HCT116 (cell line): ENCODE measurements at regions not wholly inside any gene's neighbourhood (a gene's known extent, or its start where the extent isn't known, plus 50 kb on each side); places are given as distances from the start of the nearest gene placed in this dataset.

Experiments used
- ATAC-seq: fragments of 200-7000 bp; cut with Tn5 transposase; 2 replicates; pipeline ENCODE4 v1.9.1; 2020; ENCODE audit warnings: mild to moderate bottlenecking, moderate library complexity
- BruUV-seq: library from RNA; stranded (reverse); fragments of 400-500 nt; replicated peaks from 2 replicates; lab custom pipeline; 2021; lab: Mats Ljungman, UMichigan
- CTCF ChIA-PET: fragments of 300-600 bp; sonication (Branson Sonifier 250); formaldehyde crosslinking; loops from one replicate; lab custom pipeline; 2021; ENCODE audit warnings: antibody characterized with exemption; lab: Charles Lee
- POLR2A ChIA-PET: fragments of 300-600, 350-600 bp; sonication (Branson Sonifier 250); formaldehyde crosslinking; loops from one replicate; lab custom pipeline; 2021; ENCODE audit warnings: antibody characterized with exemption; lab: Charles Lee
- RAD21 ChIA-PET, 2 experiments: fragments of 300-600 bp; sonication (Branson Sonifier 250); formaldehyde crosslinking; loops; one replicate each; lab custom pipeline; 2023; ENCODE audit warnings: low total read pairs in 2 of 2; ENCODE audit not compliant: uncharacterized antibody in 2 of 2, unreplicated experiment in 2 of 2, low non-redundant PET in 1 of 2; lab: Charles Lee
- DNase-seq: peaks from one replicate; pipeline ENCODE4 v3.0.0-alpha.2; 2010; ENCODE audit warnings: low read depth, low spot score
- H2AFZ ChIP-seq: fragments of 200-600 bp; shearing (Covaris generic), sonication (generic); 2 replicates; pipeline ENCODE4 v1.6.1; 2017; ENCODE audit warnings: low read depth, mixed run types, mixed read lengths, antibody characterized with exemption, low read length; ENCODE audit not compliant: poor library complexity, severe bottlenecking
- H3K27ac ChIP-seq: 2 replicates; pipeline ENCODE4 v1.5.1; 2012; ENCODE audit warnings: low read depth, low read length
- H3K27me3 ChIP-seq: fragments of 200-600 bp; sonication (generic); 2 replicates; pipeline ENCODE4 v1.6.1; 2016; ENCODE audit warnings: mixed run types, low read length, mixed read lengths; ENCODE audit not compliant: insufficient read depth
- H3K36me3 ChIP-seq, 2 experiments: fragments of 200-500 bp in 1 of 2; fragments of 200-600 bp in 1 of 2; sonication (Bioruptor generic) in 1 of 2; sonication (generic) in 1 of 2; 2 replicates each; pipeline versions ENCODE4 v1.5.1 to v1.6.1; 2014 to 2016; ENCODE audit warnings: low read length in 2 of 2, inconsistent platforms in 1 of 2, mixed read lengths in 1 of 2, mixed run types in 1 of 2; ENCODE audit not compliant: insufficient read depth in 2 of 2, control insufficient read depth in 1 of 2
- H3K4me1 ChIP-seq, 2 experiments: fragments of 200-600 bp in 1 of 2; sonication (generic) in 1 of 2; 2 replicates each; pipeline versions ENCODE4 v1.5.1 to v1.6.1; 2012 to 2017; ENCODE audit warnings: low read length in 2 of 2, inconsistent platforms in 1 of 2, mild to moderate bottlenecking in 1 of 2, mixed read lengths in 1 of 2, mixed run types in 1 of 2, moderate library complexity in 1 of 2; ENCODE audit not compliant: insufficient read depth in 2 of 2, control insufficient read depth in 1 of 2
- H3K4me2 ChIP-seq: fragments of 200-600 bp; sonication (generic); 2 replicates; pipeline ENCODE4 v1.6.1; 2017; ENCODE audit warnings: mixed run types, low read length, mixed read lengths
- H3K4me3 ChIP-seq, 2 experiments: fragments of 200-600 bp in 1 of 2; sonication (generic) in 1 of 2; replicated peaks in 1 of 2; 2 replicates each; pipeline ENCODE4 v1.5.1; 2011 to 2016; ENCODE audit warnings: low read length in 2 of 2, control low read depth in 1 of 2, low read depth in 1 of 2, mild to moderate bottlenecking in 1 of 2, mixed read lengths in 1 of 2, mixed run types in 1 of 2
- H3K79me2 ChIP-seq: fragments of 200-600 bp; sonication (generic); 2 replicates; pipeline ENCODE4 v1.6.1; 2017; ENCODE audit warnings: mild to moderate bottlenecking, mixed run types, low read length, moderate library complexity, mixed read lengths; ENCODE audit not compliant: insufficient read depth
- H3K9ac ChIP-seq: fragments of 200-600 bp; sonication (generic); 2 replicates; pipeline ENCODE4 v1.6.1; 2016; ENCODE audit warnings: low read length, mixed read lengths
- H3K9me2 ChIP-seq: fragments of 200-600 bp; sonication (generic), shearing (Covaris generic); 2 replicates; pipeline ENCODE4 v1.6.1; 2017; ENCODE audit warnings: mixed run types, mild to moderate bottlenecking, moderate library complexity; ENCODE audit not compliant: insufficient read depth
- H3K9me3 ChIP-seq, 2 experiments: fragments of 200-500 bp in 1 of 2; fragments of 200-600 bp in 1 of 2; sonication (Bioruptor generic) in 1 of 2; sonication (generic) in 1 of 2; 2 replicates each; pipeline ENCODE4 v1.6.1; 2014 to 2017; ENCODE audit warnings: low read length in 2 of 2, mixed read lengths in 2 of 2, inconsistent platforms in 1 of 2, low read depth in 1 of 2, mild to moderate bottlenecking in 1 of 2, mixed run types in 1 of 2, moderate library complexity in 1 of 2; ENCODE audit not compliant: control insufficient read depth in 1 of 2, insufficient read depth in 1 of 2
- H4K20me1 ChIP-seq: fragments of 200-600 bp; sonication (generic), shearing (Covaris generic); 2 replicates; pipeline ENCODE4 v1.6.1; 2017; ENCODE audit warnings: mixed run types, mild to moderate bottlenecking, moderate library complexity; ENCODE audit not compliant: insufficient read depth
- CBX3 ChIP-seq: IDR thresholded peaks from 2 replicates; pipeline ENCODE4 v1.6.1; 2012; ENCODE audit warnings: low read depth
- CEBPB ChIP-seq: IDR thresholded peaks from 2 replicates; pipeline ENCODE4 v1.6.1; 2012; ENCODE audit warnings: low read depth
- CTCF ChIP-seq, 3 experiments: fragments of 200-600 bp in 1 of 3; sonication (generic) in 1 of 3; IDR thresholded peaks in 2 of 3; conservative IDR thresholded peaks in 1 of 3; 2 replicates each; pipeline ENCODE4 v1.5.1; 2012 to 2017; ENCODE audit warnings: low read depth in 2 of 3, low read length in 2 of 3, antibody characterized with exemption in 1 of 3, borderline replicate concordance in 1 of 3, control low read depth in 1 of 3, mild to moderate bottlenecking in 1 of 3, mixed read lengths in 1 of 3, mixed run types in 1 of 3, moderate library complexity in 1 of 3; ENCODE audit not compliant: insufficient read depth in 1 of 3
- EGR1 ChIP-seq: IDR thresholded peaks from 2 replicates; pipeline ENCODE4 v1.6.1; 2012; ENCODE audit warnings: low read depth
- ELF1 ChIP-seq: IDR thresholded peaks from 2 replicates; pipeline ENCODE4 v1.6.1; 2012; ENCODE audit warnings: low read depth, borderline replicate concordance
- EZH2 ChIP-seq: fragments of 200-600 bp; sonication (generic); IDR thresholded peaks from 2 replicates; pipeline ENCODE4 v1.6.1; 2017; ENCODE audit warnings: antibody characterized with exemption, mixed run types
- FOSL1 ChIP-seq: IDR thresholded peaks from 2 replicates; pipeline ENCODE4 v1.6.1; 2012; ENCODE audit warnings: low read depth
- POLR2A ChIP-seq: IDR thresholded peaks from 2 replicates; pipeline ENCODE4 v1.7.0; 2011; ENCODE audit warnings: borderline replicate concordance; ENCODE audit not compliant: insufficient read depth, insufficient read length; ENCODE audit errors: extremely low read depth
- POLR2AphosphoS5 ChIP-seq: IDR thresholded peaks from 2 replicates; pipeline ENCODE4 v1.6.1; 2011; ENCODE audit warnings: mild to moderate bottlenecking, low read depth, low read length, moderate library complexity
- RAD21 ChIP-seq: IDR thresholded peaks from 2 replicates; pipeline ENCODE4 v1.6.1; 2012; ENCODE audit warnings: low read depth, mild to moderate bottlenecking
- REST ChIP-seq: IDR thresholded peaks from 2 replicates; pipeline ENCODE4 v1.6.1; 2012; ENCODE audit warnings: low read depth
- SIN3A ChIP-seq: IDR thresholded peaks from 2 replicates; pipeline ENCODE4 v1.6.1; 2012; ENCODE audit warnings: low read depth
- SP1 ChIP-seq: IDR thresholded peaks from 2 replicates; pipeline ENCODE4 v1.6.1; 2012; ENCODE audit warnings: low read depth
- TCF7L2 ChIP-seq: IDR thresholded peaks from 2 replicates; pipeline ENCODE4 v1.7.0; 2011; ENCODE audit warnings: borderline replicate concordance, inconsistent platforms; ENCODE audit not compliant: insufficient read depth, insufficient read length; ENCODE audit errors: extremely low read depth
- YY1 ChIP-seq: IDR thresholded peaks from 2 replicates; pipeline ENCODE4 v1.6.1; 2011; ENCODE audit warnings: low read length, low read depth, moderate library complexity, mild to moderate bottlenecking; ENCODE audit not compliant: insufficient replicate concordance; ENCODE audit errors: extremely low read depth
- ZBTB33 ChIP-seq: IDR thresholded peaks from 2 replicates; pipeline ENCODE4 v1.6.1; 2011; ENCODE audit warnings: mild to moderate bottlenecking, low read length, moderate library complexity; ENCODE audit not compliant: insufficient replicate concordance; ENCODE audit errors: extremely low read depth
- ZFX ChIP-seq: fragments of 450-650 bp; IDR thresholded peaks from 2 replicates; pipeline ENCODE4 v1.6.1; 2017
- intact Hi-C: fragments of 100-400 bp; cut with micrococcal nuclease; formaldehyde crosslinking; loops from 2 replicates; pipeline ENCODE4 v1.10.0; 2022

DNA sequence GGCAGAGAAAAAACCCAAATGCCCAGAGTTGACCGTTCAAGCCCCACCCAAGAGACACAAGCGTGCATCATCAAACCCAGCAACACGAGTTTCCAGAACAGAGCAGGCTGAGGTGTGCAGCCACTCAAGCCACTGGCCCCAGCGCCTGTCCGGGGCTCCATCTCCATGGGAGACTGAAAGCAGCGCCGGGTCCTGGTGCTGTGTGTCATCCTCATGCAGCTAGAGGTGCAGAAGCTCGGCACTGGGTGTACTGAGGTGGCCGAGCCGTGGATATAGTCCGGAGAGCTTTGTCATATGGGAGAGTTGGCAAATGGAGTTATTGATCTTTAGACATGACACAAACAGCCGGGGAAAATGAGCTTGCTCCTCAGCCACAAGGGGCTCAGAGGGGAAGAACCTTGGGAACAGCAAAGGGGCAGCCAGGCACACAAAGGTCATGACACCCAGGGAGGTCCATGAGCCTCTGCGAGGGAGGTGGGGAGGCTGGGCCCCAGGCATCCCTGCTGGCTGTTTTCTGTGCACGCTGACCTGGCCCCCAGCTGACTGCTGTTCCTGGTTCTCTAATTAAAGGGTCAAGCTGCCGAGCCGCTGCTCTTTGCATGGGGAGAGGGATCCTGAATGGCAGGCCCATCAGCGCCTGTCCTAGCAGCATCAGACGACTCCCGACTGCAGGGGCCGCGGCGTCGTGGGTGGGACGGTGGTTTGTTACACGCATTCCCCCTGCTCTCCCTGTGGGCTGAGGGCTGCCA, 145.4 kb upstream of the SFSWAP start:
- DNase-seq (no peak), ATAC-seq (no peak)
- intact Hi-C loops: loop anchor here (5.0 kb wide), 1 partner anchor 463 kb away; no protein-coding TSS in a partner anchor
- CTCF ChIA-PET: no interaction called here
- no peaks in the 10 kb centered on the region for H3K79me2 ChIP-seq
- H4K20me1 ChIP-seq: no peaks in the 10 kb centered on the region
- no peaks in the 10 kb centered on the region for H3K36me3 ChIP-seq
- H3K4me1 ChIP-seq: no peaks in the 10 kb centered on the region
- no peak overlapping the region for H3K27ac ChIP-seq
- POLR2A ChIA-PET: no interaction called here
- no peak for TF ChIP-seq TCF7L2
- no peak for TF ChIP-seq YY1
- no peak for TF ChIP-seq SP1
- no peak for TF ChIP-seq ZBTB33
- no peak for TF ChIP-seq FOSL1
- no peak for TF ChIP-seq CBX3
- TF ChIP-seq POLR2A: no peak
- TF ChIP-seq EZH2: no peak
- no peak for TF ChIP-seq REST
- no peak for TF ChIP-seq RAD21
- no peak for TF ChIP-seq ELF1
- TF ChIP-seq CTCF (IDR thresholded peaks at IDR 0.05 in 2 of 3, conservative IDR thresholded peaks at IDR 0.05 in 1 of 3; ENCODE audit: borderline replicate concordance in 1 of 3, insufficient read depth in 1 of 3, low read depth in 2 of 3, low read length in 2 of 3): no peak
- TF ChIP-seq ZFX: no peak
- TF ChIP-seq CEBPB: no peak
- TF ChIP-seq SIN3A: no peak
- TF ChIP-seq POLR2AphosphoS5: no peak
- TF ChIP-seq EGR1: no peak
- no TSS peak for BruUV-seq
- H3K4me3 ChIP-seq: no peak overlapping the region
- no peak overlapping the region for H3K4me2 ChIP-seq
- RAD21 ChIA-PET: no interaction called here
- H3K9ac ChIP-seq: no peak overlapping the region
- H3K9me3 ChIP-seq: no peaks in the 10 kb centered on the region
- H3K27me3 ChIP-seq: peaks cover 10% of the 10 kb centered on the region; the same call in 1 of the 2 replicates
- no peak overlapping the region for H2AFZ ChIP-seq
- no peaks in the 10 kb centered on the region for H3K9me2 ChIP-seq
